WTC11 (cell line): ENCODE measurements at regions not wholly inside any gene's neighbourhood (a gene's known extent, or its start where the extent isn't known, plus 50 kb on each side); places are given as distances from the start of the nearest gene placed in this dataset.

Experiments used
- ATAC-seq: fragments of 200-7000 bp; cut with Tn5 transposase; 2 replicates; pipeline ENCODE4 v1.10.0; 2021; ENCODE audit warnings: mild to moderate bottlenecking, moderate library complexity
- CTCF ChIA-PET: fragments of 300-600 bp; sonication (Branson Sonifier 250); formaldehyde crosslinking; loops from one replicate; lab custom pipeline; 2021; ENCODE audit warnings: antibody characterized with exemption; lab: Charles Lee
- POLR2A ChIA-PET: fragments of 350-600 bp; sonication (Branson Sonifier 250); formaldehyde crosslinking; loops from one replicate; lab custom pipeline; 2021; ENCODE audit warnings: antibody characterized with exemption; lab: Charles Lee
- DNase-seq: peaks from one replicate; pipeline ENCODE4 v3.0.0; 2021; ENCODE audit warnings: low spot score
- H3K27ac Mint-ChIP-seq: 2 replicates; pipeline ENCODE4 v1.8.0; 2021; ENCODE audit warnings: mixed read lengths
- H3K27me3 Mint-ChIP-seq: 2 replicates; pipeline ENCODE4 v1.8.0; 2021; ENCODE audit warnings: low read depth, mild to moderate bottlenecking, moderate library complexity, mixed read lengths
- H3K36me3 Mint-ChIP-seq: 2 replicates; pipeline ENCODE4 v1.8.0; 2021; ENCODE audit warnings: mixed read lengths
- H3K4me1 Mint-ChIP-seq: 2 replicates; pipeline ENCODE4 v1.8.0; 2022; ENCODE audit warnings: mixed read lengths
- H3K4me3 Mint-ChIP-seq: 2 replicates; pipeline ENCODE4 v1.8.0; 2021; ENCODE audit warnings: mild to moderate bottlenecking, moderate library complexity, mixed read lengths
- H3K9me3 Mint-ChIP-seq: 2 replicates; pipeline ENCODE4 v1.8.0; 2021; ENCODE audit warnings: mixed read lengths
- AFF4 ChIP-seq: sonication (generic); formaldehyde crosslinking; IDR thresholded peaks from 2 replicates; pipeline ENCODE4 v1.8.1; 2023; ENCODE audit warnings: mild to moderate bottlenecking, missing genetic modification reagents, borderline replicate concordance
- ATF1 ChIP-seq: sonication (generic); formaldehyde crosslinking; IDR thresholded peaks from 2 replicates; pipeline ENCODE4 v1.8.1; 2023; ENCODE audit warnings: mild to moderate bottlenecking, moderate library complexity, missing genetic modification reagents
- CREB1 ChIP-seq: sonication (generic); formaldehyde crosslinking; IDR thresholded peaks from 2 replicates; pipeline ENCODE4 v1.8.0; 2023; ENCODE audit warnings: mild to moderate bottlenecking, missing genetic modification reagents
- E2F4 ChIP-seq: sonication (generic); formaldehyde crosslinking; IDR thresholded peaks from 2 replicates; pipeline ENCODE4 v1.8.1; 2022; ENCODE audit warnings: low read depth, mild to moderate bottlenecking, moderate library complexity, missing genetic modification reagents, borderline replicate concordance
- EMX1 ChIP-seq: fragments of 250-450 bp; sonication (Bioruptor Pico); IDR thresholded peaks from 2 replicates; pipeline ENCODE4 v1.8.0; 2021; ENCODE audit warnings: mild to moderate bottlenecking
- ERG ChIP-seq: fragments of 250-450 bp; sonication (Bioruptor Pico); IDR thresholded peaks from 2 replicates; pipeline ENCODE4 v1.8.0; 2021; ENCODE audit warnings: mild to moderate bottlenecking
- FOXK1 ChIP-seq: sonication (generic); formaldehyde crosslinking; IDR thresholded peaks from 2 replicates; pipeline ENCODE4 v1.8.0; 2022; ENCODE audit warnings: mild to moderate bottlenecking, moderate library complexity, missing genetic modification reagents
- FOXP4 ChIP-seq: sonication (generic); formaldehyde crosslinking; IDR thresholded peaks from 2 replicates; pipeline ENCODE4 v1.8.0; 2022; ENCODE audit warnings: mild to moderate bottlenecking, missing genetic modification reagents
- GABPB1 ChIP-seq: sonication (generic); formaldehyde crosslinking; IDR thresholded peaks from 2 replicates; pipeline ENCODE4 v1.8.1; 2023; ENCODE audit warnings: mild to moderate bottlenecking, missing genetic modification reagents
- HMGA2 ChIP-seq: fragments of 250-450 bp; sonication (Bioruptor Pico); IDR thresholded peaks from 2 replicates; pipeline ENCODE4 v1.4.0; 2021; ENCODE audit warnings: mild to moderate bottlenecking, moderate library complexity
- HMGXB4 ChIP-seq: sonication (generic); formaldehyde crosslinking; IDR thresholded peaks from 2 replicates; pipeline ENCODE4 v1.8.1; 2023; ENCODE audit warnings: mild to moderate bottlenecking, moderate library complexity, missing genetic modification reagents
- IRF1 ChIP-seq: sonication (generic); formaldehyde crosslinking; IDR thresholded peaks from 2 replicates; pipeline ENCODE4 v1.8.0; 2023; ENCODE audit warnings: missing genetic modification reagents
- MLX ChIP-seq: sonication (generic); formaldehyde crosslinking; IDR thresholded peaks from 2 replicates; pipeline ENCODE4 v1.8.1; 2023; ENCODE audit warnings: mild to moderate bottlenecking, missing genetic modification reagents, moderate library complexity
- MYBL2 ChIP-seq: sonication (generic); formaldehyde crosslinking; IDR thresholded peaks from 2 replicates; pipeline ENCODE4 v1.8.1; 2023; ENCODE audit warnings: mild to moderate bottlenecking, moderate library complexity, missing genetic modification reagents
- NFE2L1 ChIP-seq: sonication (generic); formaldehyde crosslinking; IDR thresholded peaks from 2 replicates; pipeline ENCODE4 v1.8.1; 2023; ENCODE audit warnings: missing genetic modification reagents
- NR3C1 ChIP-seq: sonication (generic); formaldehyde crosslinking; conservative IDR thresholded peaks from 2 replicates; pipeline ENCODE4 v1.8.1; 2023; ENCODE audit warnings: low read depth, mild to moderate bottlenecking, missing genetic modification reagents
- PRDM15 ChIP-seq: sonication (generic); formaldehyde crosslinking; IDR thresholded peaks from 2 replicates; pipeline ENCODE4 v1.8.0; 2022; ENCODE audit warnings: missing genetic modification reagents
- ZNF219 ChIP-seq: sonication (generic); formaldehyde crosslinking; IDR thresholded peaks from 2 replicates; pipeline ENCODE4 v1.8.0; 2023; ENCODE audit warnings: missing genetic modification reagents, mild to moderate bottlenecking, borderline replicate concordance
- ZNF232 ChIP-seq: sonication (generic); formaldehyde crosslinking; IDR thresholded peaks from 2 replicates; pipeline ENCODE4 v1.8.0; 2022; ENCODE audit warnings: mild to moderate bottlenecking, missing genetic modification reagents
- ZNF263 ChIP-seq: sonication (generic); formaldehyde crosslinking; IDR thresholded peaks from 2 replicates; pipeline ENCODE4 v1.8.1; 2022; ENCODE audit warnings: low read depth, mild to moderate bottlenecking, moderate library complexity, missing genetic modification reagents

- TF ChIP-seq AFF4 (CRISPR knock-in tag) (no peak), MYBL2 (no peak), HMGA2 (CRISPR knock-in tag) (no peak), FOXP4 (CRISPR knock-in tag) (no peak), NR3C1 (CRISPR knock-in tag) (no peak), EMX1 (CRISPR knock-in tag) (no peak), ZNF219 (CRISPR knock-in tag) (no peak)
Observed at GRCh38 chr3:107224026-107224596, 153.1 kb upstream of the CCDC54 start (continued).

- H3K27ac Mint-ChIP-seq, result no peak overlapping the region
- 0 out of 2 replicates have a peak, but pooled peaks cover 2% of the 10 kb centered on the region for H3K4me1 Mint-ChIP-seq
- no peak for DNase-seq
- H3K36me3 Mint-ChIP-seq, result 0 out of 2 replicates have a peak, but pooled peaks cover 4% of the 10 kb centered on the region
- ATAC-seq, result no peak
- H3K4me3 Mint-ChIP-seq, result no peak overlapping the region
- H3K27me3 Mint-ChIP-seq, result no peaks in the 10 kb centered on the region
- ChIA-PET CTCF (no interaction called here), POLR2A (no interaction called here)
- H3K9me3 Mint-ChIP-seq, result peaks cover 12% of the 10 kb centered on the region
- TF ChIP-seq IRF1 (CRISPR knock-in tag) (no peak), CREB1 (CRISPR knock-in tag) (no peak), PRDM15 (CRISPR knock-in tag) (no peak), ZNF232 (CRISPR knock-in tag) (no peak), ERG (CRISPR knock-in tag) (no peak), FOXK1 (no peak), NFE2L1 (CRISPR knock-in tag) (no peak), MLX (no peak), HMGXB4 (CRISPR knock-in tag) (no peak), ATF1 (no peak), E2F4 (no peak), ZNF263 (CRISPR knock-in tag) (no peak), GABPB1 (no peak)
Observed at GRCh38 chr3:107227091-107227490, 150.1 kb upstream of the CCDC54 start.
